Mucosa of descending colon (tissue), 3 donors: ENCODE measurements at regions not wholly inside any gene's neighbourhood (a gene's known extent, or its start where the extent isn't known, plus 50 kb on each side); places are given as distances from the start of the nearest gene placed in this dataset.

ENCODE experiments used
- ATAC-seq: fragments of 200-7000 bp; cut with Tn5 transposase; one replicate; pipeline ENCODE4 v1.9.1; 2020; ENCODE audit warnings: mild to moderate bottlenecking, moderate library complexity
- DNase-seq, 3 donors: peaks; one replicate each; pipeline ENCODE4 v3.0.0-alpha.2; 2020
- H3K36me3 ChIP-seq: fragments of 200-600 bp; one replicate; pipeline ENCODE4 v1.8.0; 2021; ENCODE audit warnings: low read depth, mild to moderate bottlenecking
- H3K4me1 ChIP-seq: fragments of 200-600 bp; one replicate; pipeline ENCODE4 v1.8.0; 2021; ENCODE audit warnings: low read depth, mild to moderate bottlenecking
- H3K4me3 ChIP-seq: fragments of 200-600 bp; one replicate; pipeline ENCODE4 v1.8.0; 2021; ENCODE audit warnings: mild to moderate bottlenecking
- H3K9me3 ChIP-seq: fragments of 200-600 bp; one replicate; pipeline ENCODE4 v1.8.0; 2021; ENCODE audit warnings: mild to moderate bottlenecking
- CTCF ChIP-seq: fragments of 200-600 bp; IDR thresholded peaks from one replicate; pipeline ENCODE4 v1.8.0; 2022; ENCODE audit warnings: antibody characterized with exemption, mild to moderate bottlenecking
- intact Hi-C, 2 donors: fragments of 100-400 bp; cut with DNase I in 1 of 2; cut with micrococcal nuclease in 1 of 2; formaldehyde crosslinking; loops; one replicate each; pipeline versions ENCODE4 v1.11.0 to v1.11.1; 2022; cut with DNase I, micrococcal nuclease
- donor health status: DM: no; HTN: no; CAD: no; lungs with moderate emphysema.
- donor health status: DM: no; HTN: no; CAD: no.
- donor health status: DM: no; HTN: yes; CAD: no.

GRCh38 chr3:159657176-159657575 lies 331.5 kb upstream of the IL12A start:
- TF ChIP-seq CTCF = no peak
- Histone ChIP-seq H3K36me3 (no peaks in the 10 kb centered on the region), H3K4me1 (no peaks in the 10 kb centered on the region), H3K9me3 (peaks cover 4% of the 10 kb centered on the region), H3K4me3 (no peak overlapping the region)
- intact Hi-C loops = no loop called here
- no peak for DNase-seq
- no peak for ATAC-seq

- intact Hi-C loops = no loop called here
- ATAC-seq = no peak
- Histone ChIP-seq H3K4me1 (no peaks in the 10 kb centered on the region), H3K36me3 (no peaks in the 10 kb centered on the region), H3K9me3 (peaks cover 7% of the 10 kb centered on the region), H3K4me3 (no peak overlapping the region)
- no peak for TF ChIP-seq CTCF
- no peak for DNase-seq
Observed at GRCh38 chr3:159657629-159658028, 331.0 kb upstream of the IL12A start.

GRCh38 chr3:159660326-159660725 lies 328.3 kb upstream of the IL12A start:
- no peaks in the 10 kb centered on the region for H3K36me3 ChIP-seq

GRCh38 chr3:159660901-159661300 lies 327.7 kb upstream of the IL12A start:
- TF ChIP-seq CTCF = no peak
- Histone ChIP-seq H3K4me3 (no peak overlapping the region), H3K4me1 (no peaks in the 10 kb centered on the region), H3K36me3 (no peaks in the 10 kb centered on the region), H3K9me3 (peaks cover 10% of the 10 kb centered on the region)
- intact Hi-C loops = no loop called here
- ATAC-seq (no peak), DNase-seq (no peak)

More at GRCh38 chr3:159660326-159660725, 328.3 kb upstream of the IL12A start:
- ATAC-seq (no peak), DNase-seq (no peak)
- intact Hi-C loops = no loop called here
- Histone ChIP-seq H3K4me3 (no peak overlapping the region), H3K9me3 (peaks cover 10% of the 10 kb centered on the region), H3K4me1 (no peaks in the 10 kb centered on the region)
- TF ChIP-seq CTCF = no peak

GRCh38 chr3:159662549-159662948 lies 326.1 kb upstream of the IL12A start:
- no peak for TF ChIP-seq CTCF
- DNase-seq (no peak), ATAC-seq (no peak)
- intact Hi-C loops = no loop called here
- no peak overlapping the region for H3K4me3 ChIP-seq
- H3K4me1 ChIP-seq = no peaks in the 10 kb centered on the region
- H3K36me3 ChIP-seq = no peaks in the 10 kb centered on the region
- H3K9me3 ChIP-seq = peaks cover 10% of the 10 kb centered on the region

GRCh38 chr3:159664006-159664405 lies 324.6 kb upstream of the IL12A start:
- intact Hi-C loops = no loop called here
- Histone ChIP-seq H3K4me3 (no peak overlapping the region), H3K9me3 (peaks cover 10% of the 10 kb centered on the region), H3K36me3 (no peaks in the 10 kb centered on the region), H3K4me1 (no peaks in the 10 kb centered on the region)
- ATAC-seq = no peak
- TF ChIP-seq CTCF = no peak
- no peak for DNase-seq
